Progenitor cell of endocrine pancreas (in vitro differentiated cells): ENCODE measurements at regions not wholly inside any gene's neighbourhood (a gene's known extent, or its start where the extent isn't known, plus 50 kb on each side); places are given as distances from the start of the nearest gene placed in this dataset.

Source experiments
- DNase-seq: peaks from one replicate; pipeline ENCODE4 v3.0.0; 2021; ENCODE audit warnings: low spot score; ENCODE audit not compliant: unreplicated experiment
- H3K27ac Mint-ChIP-seq: 2 replicates; pipeline ENCODE4 v1.8.0; 2021; ENCODE audit warnings: mild to moderate bottlenecking, moderate library complexity, mixed read lengths
- H3K27me3 Mint-ChIP-seq: 2 replicates; pipeline ENCODE4 v1.8.0; 2021; ENCODE audit warnings: mixed read lengths
- H3K36me3 Mint-ChIP-seq: 2 replicates; pipeline ENCODE4 v1.8.0; 2022; ENCODE audit warnings: mixed read lengths; ENCODE audit not compliant: insufficient read depth
- H3K4me1 Mint-ChIP-seq: 2 replicates; pipeline ENCODE4 v1.8.0; 2021; ENCODE audit warnings: low read depth, mixed read lengths
- H3K4me3 Mint-ChIP-seq: 2 replicates; pipeline ENCODE4 v1.8.0; 2021; ENCODE audit warnings: low read depth, mild to moderate bottlenecking, moderate library complexity, mixed read lengths
- H3K9me3 Mint-ChIP-seq: 2 replicates; pipeline ENCODE4 v1.8.0; 2021; ENCODE audit warnings: low read depth, mixed read lengths
- TF ChIP-seq, protein P1 (sequence below): fragments of 200-600 bp; sonication (generic); IDR thresholded peaks from one replicate; pipeline ENCODE4 v1.5.0; 2021; ENCODE audit warnings: antibody characterized with exemption, mild to moderate bottlenecking; ENCODE audit not compliant: unreplicated experiment

DNA sequence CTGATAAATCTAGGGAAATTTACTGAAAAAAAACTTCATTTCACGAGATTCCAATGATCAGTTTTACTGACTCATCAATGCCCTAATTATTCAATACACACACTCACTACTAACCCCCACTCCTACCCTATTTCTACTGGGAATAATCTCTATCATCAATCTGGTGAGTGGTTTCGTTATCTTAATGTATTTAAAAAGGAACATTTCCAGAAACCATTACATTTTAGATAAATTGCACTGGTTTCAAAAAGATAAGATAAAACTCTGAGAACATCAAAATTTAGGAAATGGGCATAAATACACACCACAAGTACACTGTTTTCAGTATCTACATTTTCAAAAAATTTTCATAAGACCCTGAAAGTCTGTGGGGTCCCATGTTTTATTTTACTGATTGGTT is 471.4 kb upstream of the PKDCC start:
- Mint-ChIP-seq H3K4me3 (no peak overlapping the region), H3K9me3 (no peaks in the 10 kb centered on the region), H3K27me3 (no peaks in the 10 kb centered on the region), H3K27ac (no peak overlapping the region), H3K4me1 (no peaks in the 10 kb centered on the region), H3K36me3 (no peaks in the 10 kb centered on the region)
- TF ChIP-seq, protein P1, sequence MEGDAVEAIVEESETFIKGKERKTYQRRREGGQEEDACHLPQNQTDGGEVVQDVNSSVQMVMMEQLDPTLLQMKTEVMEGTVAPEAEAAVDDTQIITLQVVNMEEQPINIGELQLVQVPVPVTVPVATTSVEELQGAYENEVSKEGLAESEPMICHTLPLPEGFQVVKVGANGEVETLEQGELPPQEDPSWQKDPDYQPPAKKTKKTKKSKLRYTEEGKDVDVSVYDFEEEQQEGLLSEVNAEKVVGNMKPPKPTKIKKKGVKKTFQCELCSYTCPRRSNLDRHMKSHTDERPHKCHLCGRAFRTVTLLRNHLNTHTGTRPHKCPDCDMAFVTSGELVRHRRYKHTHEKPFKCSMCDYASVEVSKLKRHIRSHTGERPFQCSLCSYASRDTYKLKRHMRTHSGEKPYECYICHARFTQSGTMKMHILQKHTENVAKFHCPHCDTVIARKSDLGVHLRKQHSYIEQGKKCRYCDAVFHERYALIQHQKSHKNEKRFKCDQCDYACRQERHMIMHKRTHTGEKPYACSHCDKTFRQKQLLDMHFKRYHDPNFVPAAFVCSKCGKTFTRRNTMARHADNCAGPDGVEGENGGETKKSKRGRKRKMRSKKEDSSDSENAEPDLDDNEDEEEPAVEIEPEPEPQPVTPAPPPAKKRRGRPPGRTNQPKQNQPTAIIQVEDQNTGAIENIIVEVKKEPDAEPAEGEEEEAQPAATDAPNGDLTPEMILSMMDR = no peak
- no peak for DNase-seq

DNA sequence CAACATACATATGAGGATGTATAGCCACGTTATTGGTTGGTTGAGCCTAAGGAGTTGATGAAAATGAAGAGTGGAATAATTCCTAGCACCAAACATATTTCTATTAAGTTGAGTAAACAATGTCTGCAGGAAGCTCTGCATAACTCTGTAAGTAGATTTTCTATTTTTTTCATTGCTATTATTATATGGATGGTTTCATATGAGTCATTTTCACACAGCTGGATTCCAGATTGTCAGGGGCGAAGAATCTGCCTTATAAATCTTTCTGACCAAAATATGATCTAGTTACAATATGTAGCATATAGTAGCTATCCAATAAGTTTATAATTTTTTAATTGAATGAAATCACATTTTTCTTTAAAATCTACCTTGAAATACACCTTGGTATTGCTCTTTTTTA is 468.0 kb upstream of the PKDCC start:
- Mint-ChIP-seq H3K27ac (no peak overlapping the region), H3K4me3 (no peak overlapping the region), H3K9me3 (peaks cover 11% of the 10 kb centered on the region), H3K36me3 (no peaks in the 10 kb centered on the region), H3K4me1 (no peaks in the 10 kb centered on the region), H3K27me3 (no peaks in the 10 kb centered on the region)
- DNase-seq = no peak
- TF ChIP-seq, protein P1 = no peak

DNA sequence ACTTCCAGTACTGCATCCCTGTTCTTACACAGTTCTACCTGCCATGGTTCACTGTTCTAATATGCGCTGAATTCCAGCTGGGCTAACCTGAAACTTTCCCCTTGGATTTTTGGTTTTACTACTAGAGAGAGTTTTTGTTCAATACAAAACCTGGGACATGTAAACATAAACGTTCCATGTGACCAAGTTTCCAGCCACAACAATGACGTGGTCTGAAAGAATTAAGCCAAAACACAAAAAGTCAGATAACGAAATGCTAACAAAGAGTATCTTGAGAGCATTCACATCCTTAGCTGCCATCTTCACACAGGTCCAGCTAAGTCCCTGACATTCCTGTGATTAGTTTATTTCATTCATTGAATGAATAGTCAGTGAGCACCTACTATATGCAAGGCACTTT is 467.0 kb upstream of the PKDCC start:
- H3K9me3 Mint-ChIP-seq = peaks cover 20% of the 10 kb centered on the region
- TF ChIP-seq, protein P1 = no peak
- H3K4me3 Mint-ChIP-seq = no peak overlapping the region
- H3K27me3 Mint-ChIP-seq = no peaks in the 10 kb centered on the region
- H3K36me3 Mint-ChIP-seq = no peaks in the 10 kb centered on the region
- H3K4me1 Mint-ChIP-seq = no peaks in the 10 kb centered on the region
- no peak for DNase-seq
- no peak overlapping the region for H3K27ac Mint-ChIP-seq

DNA sequence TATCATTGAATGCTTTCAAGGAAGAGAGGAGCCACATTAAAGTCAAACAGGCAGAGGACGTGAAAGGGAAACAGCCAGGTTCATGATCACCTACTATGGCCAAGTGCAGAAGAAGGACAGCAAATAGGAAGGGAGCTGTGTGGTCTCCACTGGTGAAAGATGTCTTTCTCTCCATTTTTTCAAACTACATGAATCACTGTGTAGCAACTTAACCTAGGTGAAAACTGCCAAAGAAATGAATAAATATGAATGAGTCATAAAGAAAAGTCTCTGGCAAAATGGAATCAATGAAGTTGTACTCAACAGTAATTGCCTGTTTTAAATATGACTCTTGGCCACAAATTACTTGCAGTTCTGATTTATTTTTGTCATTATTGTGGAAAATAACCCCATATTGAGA is 452.6 kb upstream of the PKDCC start:
- H3K9me3 Mint-ChIP-seq = no peaks in the 10 kb centered on the region
- TF ChIP-seq, protein P1 = no peak
- H3K36me3 Mint-ChIP-seq = no peaks in the 10 kb centered on the region
- no peak overlapping the region for H3K27ac Mint-ChIP-seq
- H3K27me3 Mint-ChIP-seq = no peaks in the 10 kb centered on the region
- no peaks in the 10 kb centered on the region for H3K4me1 Mint-ChIP-seq
- no peak for DNase-seq
- no peak overlapping the region for H3K4me3 Mint-ChIP-seq

DNA sequence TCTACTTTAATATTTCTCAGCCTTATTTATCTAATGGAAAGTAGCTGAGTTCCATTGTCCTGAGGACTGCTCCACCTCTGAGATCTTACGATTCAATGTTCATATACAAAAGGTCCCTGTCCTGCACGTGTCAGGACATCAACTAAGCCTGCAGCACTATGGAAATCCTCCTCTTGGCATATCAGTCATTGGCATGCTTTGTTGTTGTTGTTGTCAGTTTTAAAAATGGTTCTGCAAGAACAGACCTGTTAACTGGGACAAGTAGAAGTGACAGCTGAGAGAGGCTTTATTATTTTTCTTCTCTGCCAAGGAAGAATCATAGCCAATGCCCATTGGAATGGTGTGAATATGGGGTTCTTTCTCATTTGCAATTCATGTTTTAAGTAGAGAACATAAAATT is 450.1 kb upstream of the PKDCC start:
- Mint-ChIP-seq H3K9me3 (no peaks in the 10 kb centered on the region), H3K27ac (no peak overlapping the region), H3K27me3 (no peaks in the 10 kb centered on the region), H3K36me3 (no peaks in the 10 kb centered on the region), H3K4me3 (no peak overlapping the region), H3K4me1 (no peaks in the 10 kb centered on the region)
- no peak for DNase-seq
- TF ChIP-seq, protein P1 = no peak
